GM19099 (cell line): ENCODE measurements at regions not wholly inside any gene's neighbourhood (a gene's known extent, or its start where the extent isn't known, plus 50 kb on each side); places are given as distances from the start of the nearest gene placed in this dataset.

ENCODE experiments used
- POLR2A ChIP-seq: IDR thresholded peaks from 3 replicates; pipeline ENCODE4 v1.6.1; 2011; ENCODE audit warnings: low read depth; ENCODE audit not compliant: insufficient read length; ENCODE audit errors: extremely low read depth

- TF ChIP-seq POLR2A = no peak
These were observed 319.7 kb upstream of the WWC1 start for GRCh38 chr5:167971706-167972105.

GRCh38 chr5:167973126-167973525 lies 318.3 kb upstream of the WWC1 start:
- no peak for TF ChIP-seq POLR2A

- TF ChIP-seq POLR2A = no peak
These were observed 306.5 kb upstream of the WWC1 start for GRCh38 chr5:167984951-167985350.

- TF ChIP-seq POLR2A = no peak
These were observed 306.1 kb upstream of the WWC1 start for GRCh38 chr5:167985373-167985772.

GRCh38 chr5:167987490-167988280 lies 303.8 kb upstream of the WWC1 start:
- TF ChIP-seq POLR2A = no peak

GRCh38 chr5:167992868-167993267 lies 298.6 kb upstream of the WWC1 start:
- no peak for TF ChIP-seq POLR2A

GRCh38 chr5:167993771-167994170 lies 297.7 kb upstream of the WWC1 start:
- TF ChIP-seq POLR2A = no peak

GRCh38 chr5:167995844-167996425 lies 295.5 kb upstream of the WWC1 start:
- no peak for TF ChIP-seq POLR2A

GRCh38 chr5:167998148-167998767 lies 293.2 kb upstream of the WWC1 start:
- no peak for TF ChIP-seq POLR2A

- TF ChIP-seq POLR2A = no peak
These were observed 292.3 kb upstream of the WWC1 start for GRCh38 chr5:167999182-167999581.

- TF ChIP-seq POLR2A = no peak
These were observed 290.1 kb upstream of the WWC1 start for GRCh38 chr5:168001318-168001717.

GRCh38 chr5:168002116-168002515 lies 289.3 kb upstream of the WWC1 start:
- TF ChIP-seq POLR2A = no peak

- TF ChIP-seq POLR2A = no peak
These were observed 286.4 kb upstream of the WWC1 start for GRCh38 chr5:168005093-168005492.

GRCh38 chr5:168005936-168006335 lies 285.5 kb upstream of the WWC1 start:
- no peak for TF ChIP-seq POLR2A

GRCh38 chr5:168006456-168007130 lies 284.9 kb upstream of the WWC1 start:
- TF ChIP-seq POLR2A = no peak
